NCI-H345 treated with DMSO at 0.1 percent for 48 hours (cell line): ENCODE measurements at regions not wholly inside any gene's neighbourhood (a gene's known extent, or its start where the extent isn't known, plus 50 kb on each side); places are given as distances from the start of the nearest gene placed in this dataset.
"Not testable (repeated sequence)": the region's sequence is repeated elsewhere in the genome, so short reads cannot be mapped to it uniquely, and the experiment has no call there.

Source experiments
- DNase-seq: peaks from one replicate; lab custom pipeline; 2025; ENCODE audit not compliant: unreplicated experiment; lab: John Stamatoyannopoulos, UW

GRCh38 chrX:3820167-3820566 lies 106.7 kb upstream of the PRKX start:
- no peak for DNase-seq

GRCh38 chrX:3817480-3817879 lies 104.0 kb upstream of the PRKX start:
- DNase-seq = not testable (repeated sequence)

GRCh38 chrX:3815896-3816664 lies 102.6 kb upstream of the PRKX start:
- peak; percentile 52 for DNase-seq

- peak; percentile 28 for DNase-seq
Observed at GRCh38 chrX:3811331-3812311, 98.2 kb upstream of the PRKX start.

- no peak for DNase-seq
Observed at GRCh38 chrX:3807906-3808305, 94.5 kb upstream of the PRKX start.

GRCh38 chrX:3806630-3807029 lies 93.2 kb upstream of the PRKX start:
- DNase-seq = no peak

- no peak for DNase-seq
Observed at GRCh38 chrX:3803713-3804112, 90.3 kb upstream of the PRKX start.

GRCh38 chrX:3803305-3803704 lies 89.9 kb upstream of the PRKX start:
- no peak for DNase-seq

- not testable (repeated sequence) for DNase-seq
Observed at GRCh38 chrX:3795411-3795810, 82.0 kb upstream of the PRKX start.

GRCh38 chrX:3791449-3791848 lies 78.0 kb upstream of the PRKX start:
- no peak for DNase-seq

GRCh38 chrX:3788494-3789233 lies 75.2 kb upstream of the PRKX start:
- DNase-seq = no peak

- DNase-seq = no peak
Observed at GRCh38 chrX:3787856-3788255, 74.4 kb upstream of the PRKX start.

- DNase-seq = not testable (repeated sequence)
Observed at GRCh38 chrX:3785822-3786221, 72.4 kb upstream of the PRKX start.

GRCh38 chrX:3780564-3780963 lies 67.1 kb upstream of the PRKX start:
- DNase-seq = no peak

GRCh38 chrX:3779546-3779945 lies 66.1 kb upstream of the PRKX start:
- no peak for DNase-seq

GRCh38 chrX:3777416-3777815 lies 64.0 kb upstream of the PRKX start:
- DNase-seq = no peak

GRCh38 chrX:3771766-3772165 lies 58.3 kb upstream of the PRKX start:
- no peak for DNase-seq

- DNase-seq = no peak
Observed at GRCh38 chrX:3768881-3769280, 55.4 kb upstream of the PRKX start.
